Suprapubic skin (tissue), 4 donors: ENCODE measurements at regions not wholly inside any gene's neighbourhood (a gene's known extent, or its start where the extent isn't known, plus 50 kb on each side); places are given as distances from the start of the nearest gene placed in this dataset.
"Not testable (repeated sequence)": the region's sequence is repeated elsewhere in the genome, so short reads cannot be mapped to it uniquely, and the experiment has no call there.

ENCODE experiments used
- DNase-seq, 2 donors: peaks; one replicate each; pipeline ENCODE4 v3.0.0-alpha.2; 2019; ENCODE audit warnings: low spot score in 2 of 2
- H3K27ac ChIP-seq: fragments of 200-600 bp; sonication (generic); one replicate; pipeline ENCODE4 v1.5.1; 2019
- H3K27me3 ChIP-seq: fragments of 200-600 bp; sonication (generic); one replicate; pipeline ENCODE4 v1.5.1; 2019
- H3K36me3 ChIP-seq: fragments of 200-600 bp; sonication (generic); one replicate; pipeline ENCODE4 v1.5.1; 2019
- H3K4me1 ChIP-seq: fragments of 200-600 bp; sonication (generic); one replicate; pipeline ENCODE4 v1.5.1; 2019
- H3K4me3 ChIP-seq: fragments of 200-600 bp; sonication (generic); one replicate; pipeline ENCODE4 v1.5.1; 2019; ENCODE audit warnings: mild to moderate bottlenecking
- H3K9me3 ChIP-seq: fragments of 200-600 bp; sonication (generic); one replicate; pipeline ENCODE4 v1.5.1; 2019
- EP300 ChIP-seq: sonication (generic); formaldehyde crosslinking; IDR thresholded peaks from one replicate; pipeline ENCODE4 v1.6.1; 2017; ENCODE audit warnings: antibody characterized with exemption
- POLR2A ChIP-seq, 2 donors: fragments of 450-650 bp; IDR thresholded peaks; one replicate each; pipeline ENCODE4 v1.6.1; 2017; ENCODE audit warnings: antibody characterized with exemption in 2 of 2, mild to moderate bottlenecking in 2 of 2, moderate library complexity in 2 of 2
- POLR2AphosphoS5 ChIP-seq, 3 donors: sonication (generic); formaldehyde crosslinking; IDR thresholded peaks; one replicate each; pipeline ENCODE4 v1.6.1; 2017; ENCODE audit warnings: antibody characterized with exemption in 3 of 3
- WGBS: methylation state at CpG from one replicate; pipeline ENCODE4 v1.1.5; 2018; 5-methylcytosine and 5-hydroxymethylcytosine counted together
- TF ChIP-seq, protein P1 (sequence below), 2 donors: fragments of 200-600 bp in 1 of 2; fragments of 450-650 bp in 1 of 2; sonication (generic) in 1 of 2; IDR thresholded peaks; one replicate each; pipeline ENCODE4 v1.5.1; 2016 to 2019; ENCODE audit warnings: antibody characterized with exemption in 2 of 2, mild to moderate bottlenecking in 1 of 2, moderate library complexity in 1 of 2

DNA sequence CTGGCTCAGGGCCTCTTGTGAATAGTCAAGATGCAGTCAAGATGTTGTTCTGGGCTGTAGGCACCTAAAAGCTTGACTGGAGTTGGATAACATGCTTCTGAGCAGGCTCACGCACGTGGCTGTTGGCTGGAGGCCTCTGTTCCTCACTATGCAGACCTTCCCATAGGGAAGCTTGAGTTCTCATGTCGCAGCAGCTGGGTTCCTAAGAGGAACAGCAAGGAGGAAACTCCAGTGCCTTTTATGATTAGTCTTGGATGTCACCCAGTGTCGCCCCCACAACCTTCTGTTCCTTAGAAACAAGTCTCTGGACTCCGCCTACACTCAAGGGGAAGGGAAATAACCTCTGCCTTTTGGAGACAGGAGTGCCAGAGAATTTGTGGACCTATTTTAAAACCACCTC is 210.7 kb downstream of the BCAS1 start:
- H3K27ac ChIP-seq, result no peak overlapping the region
- TF ChIP-seq POLR2A (IDR thresholded peaks at IDR 0.05) (no peak), POLR2AphosphoS5 (IDR thresholded peaks at IDR 0.05) (no peak), EP300 (no peak)
- TF ChIP-seq, protein P1, sequence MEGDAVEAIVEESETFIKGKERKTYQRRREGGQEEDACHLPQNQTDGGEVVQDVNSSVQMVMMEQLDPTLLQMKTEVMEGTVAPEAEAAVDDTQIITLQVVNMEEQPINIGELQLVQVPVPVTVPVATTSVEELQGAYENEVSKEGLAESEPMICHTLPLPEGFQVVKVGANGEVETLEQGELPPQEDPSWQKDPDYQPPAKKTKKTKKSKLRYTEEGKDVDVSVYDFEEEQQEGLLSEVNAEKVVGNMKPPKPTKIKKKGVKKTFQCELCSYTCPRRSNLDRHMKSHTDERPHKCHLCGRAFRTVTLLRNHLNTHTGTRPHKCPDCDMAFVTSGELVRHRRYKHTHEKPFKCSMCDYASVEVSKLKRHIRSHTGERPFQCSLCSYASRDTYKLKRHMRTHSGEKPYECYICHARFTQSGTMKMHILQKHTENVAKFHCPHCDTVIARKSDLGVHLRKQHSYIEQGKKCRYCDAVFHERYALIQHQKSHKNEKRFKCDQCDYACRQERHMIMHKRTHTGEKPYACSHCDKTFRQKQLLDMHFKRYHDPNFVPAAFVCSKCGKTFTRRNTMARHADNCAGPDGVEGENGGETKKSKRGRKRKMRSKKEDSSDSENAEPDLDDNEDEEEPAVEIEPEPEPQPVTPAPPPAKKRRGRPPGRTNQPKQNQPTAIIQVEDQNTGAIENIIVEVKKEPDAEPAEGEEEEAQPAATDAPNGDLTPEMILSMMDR (IDR thresholded peaks at IDR 0.05), result no peak
- no peak overlapping the region for H3K4me3 ChIP-seq
- no peaks in the 10 kb centered on the region for H3K36me3 ChIP-seq
- H3K9me3 ChIP-seq, result no peaks in the 10 kb centered on the region
- H3K4me1 ChIP-seq, result peaks cover 13% of the 10 kb centered on the region
- 44% methylated on average over 5 of the region's 5 CpGs for WGBS
- H3K27me3 ChIP-seq, result no peaks in the 10 kb centered on the region
- DNase-seq, result no peak

DNA sequence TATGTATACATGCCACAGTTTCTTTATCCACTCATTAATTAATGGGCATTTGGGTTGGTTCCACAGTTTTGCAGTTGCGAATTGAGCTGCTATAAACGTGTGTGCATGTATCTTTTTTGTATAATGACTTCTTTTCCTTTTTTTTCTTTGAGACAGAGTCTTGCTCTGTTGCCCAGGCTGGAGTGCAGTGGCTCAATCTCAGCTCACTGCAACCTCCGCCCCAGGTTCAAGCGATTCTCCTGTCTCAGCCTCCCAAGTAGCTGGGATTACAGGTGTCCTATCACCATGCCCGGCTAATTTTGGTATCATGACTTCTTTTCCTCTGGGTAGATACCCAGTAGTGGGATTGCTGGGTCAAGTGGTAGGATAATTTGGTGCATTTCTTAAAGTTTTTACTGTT is 211.4 kb downstream of the BCAS1 start:
- H3K36me3 ChIP-seq, H3K27me3 ChIP-seq, H3K27ac ChIP-seq, DNase-seq, H3K4me3 ChIP-seq, H3K9me3 ChIP-seq: not testable (repeated sequence)
- WGBS, result 93% methylated on average over 5 of the region's 5 CpGs
- peaks cover 10% of the 10 kb centered on the region for H3K4me1 ChIP-seq

DNA sequence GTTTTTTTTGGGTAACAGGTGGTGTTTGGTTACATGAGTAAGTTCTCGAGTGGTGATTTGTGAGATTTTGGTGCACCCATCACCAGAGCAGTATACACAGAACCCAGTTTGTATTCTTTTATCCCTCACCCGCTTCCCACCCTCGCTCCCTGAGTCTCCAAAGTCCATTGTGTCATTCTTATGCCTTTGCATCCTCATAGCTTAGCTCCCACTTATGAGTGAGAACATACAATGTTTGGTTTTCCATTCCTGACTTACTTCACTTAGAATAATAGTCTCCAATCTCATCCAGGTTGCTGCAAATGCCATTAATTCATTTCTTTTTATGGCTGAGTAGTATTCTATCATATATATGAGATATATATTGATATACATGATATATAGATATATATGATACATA is 211.9 kb downstream of the BCAS1 start:
- H3K36me3 ChIP-seq, H3K4me3 ChIP-seq, DNase-seq, H3K27me3 ChIP-seq, H3K9me3 ChIP-seq, H3K4me1 ChIP-seq, H3K27ac ChIP-seq: not testable (repeated sequence)
- 92% methylated on average over 3 of the region's 3 CpGs for WGBS

DNA sequence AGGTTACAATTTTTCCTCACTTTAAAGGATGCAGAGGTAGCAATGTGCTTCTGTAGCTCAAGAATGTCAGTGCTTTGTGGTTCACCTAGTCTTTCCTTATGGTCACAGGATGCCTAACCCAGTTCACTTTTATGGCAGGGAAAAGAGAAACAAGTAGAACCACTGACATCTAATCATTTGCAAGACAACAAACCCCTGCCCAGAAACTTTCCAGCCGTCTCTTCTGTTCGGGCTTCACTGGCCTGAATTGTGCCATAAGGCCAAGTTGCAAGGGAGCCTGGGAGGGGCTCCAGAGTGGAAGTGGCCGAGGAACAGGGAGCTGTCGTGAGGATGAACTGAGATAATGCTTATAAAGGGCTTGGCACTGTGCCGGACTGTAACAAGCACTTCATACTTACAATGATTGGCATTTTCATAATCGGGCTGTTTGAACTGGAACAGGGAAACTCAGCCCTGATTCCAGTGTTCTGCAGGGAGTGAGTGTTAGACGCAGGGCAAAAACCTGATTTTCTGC is 212.6 kb downstream of the BCAS1 start:
- no peak for DNase-seq
- H3K4me1 ChIP-seq, result peaks cover 8% of the 10 kb centered on the region
- TF ChIP-seq, protein P1 (IDR thresholded peaks at IDR 0.05), result no peak
- TF ChIP-seq POLR2A (IDR thresholded peaks at IDR 0.05), result no peak
- no peak for TF ChIP-seq POLR2AphosphoS5 (IDR thresholded peaks at IDR 0.05)
- TF ChIP-seq EP300, result no peak
- WGBS, result 29% methylated on average over 7 of the region's 7 CpGs
- no peaks in the 10 kb centered on the region for H3K36me3 ChIP-seq
- no peaks in the 10 kb centered on the region for H3K27me3 ChIP-seq
- no peak overlapping the region for H3K4me3 ChIP-seq
- no peaks in the 10 kb centered on the region for H3K9me3 ChIP-seq
- no peak overlapping the region for H3K27ac ChIP-seq

DNA sequence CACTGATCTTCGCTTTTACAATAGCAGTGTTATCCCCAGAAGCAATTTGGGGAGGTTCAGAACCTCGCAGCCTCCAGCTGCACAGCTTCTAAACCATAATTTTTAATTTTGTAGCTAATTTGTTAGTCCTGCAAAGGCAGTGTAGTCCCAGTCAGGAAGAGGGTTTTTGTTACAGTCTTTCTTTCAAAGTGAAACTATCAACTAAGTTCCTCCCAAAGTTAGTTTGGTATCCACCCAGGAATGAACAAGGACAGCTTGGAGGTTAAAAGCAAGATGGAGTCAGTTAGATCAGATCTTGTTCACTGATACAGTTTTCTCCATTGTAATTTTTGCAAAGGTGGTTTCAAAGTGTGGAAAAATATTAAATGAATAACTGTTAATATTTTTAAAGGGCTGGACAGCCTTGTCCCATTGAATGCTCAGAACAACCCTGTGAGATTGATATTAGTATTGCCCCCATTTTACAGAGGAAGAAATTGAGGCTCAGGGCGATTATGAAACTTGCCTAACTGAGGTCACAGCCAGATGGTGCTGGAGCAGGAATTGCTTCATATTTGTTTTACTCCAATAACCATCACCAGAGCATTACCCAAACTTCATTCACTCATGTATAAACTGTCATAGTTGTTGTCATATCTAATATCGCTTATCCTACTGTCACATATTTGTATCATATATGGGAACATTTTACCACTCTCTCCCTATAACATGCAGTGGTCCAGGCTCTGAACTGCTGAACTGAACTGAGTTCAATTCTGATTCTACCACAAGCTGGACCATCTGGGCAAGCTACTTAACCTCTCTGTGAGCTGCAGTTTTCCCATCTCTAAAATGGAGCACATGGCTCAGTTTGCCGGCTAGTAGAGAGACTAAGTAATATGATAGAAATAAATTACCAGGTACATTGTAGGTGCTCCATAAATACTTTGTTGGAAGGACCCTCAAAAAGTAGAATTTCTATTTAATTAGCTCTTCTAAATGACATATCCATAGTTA is 213.8 kb downstream of the BCAS1 start:
- H3K9me3 ChIP-seq, result no peaks in the 10 kb centered on the region
- WGBS, result 96% methylated on average over 5 of the region's 5 CpGs
- TF ChIP-seq POLR2A (IDR thresholded peaks at IDR 0.05) (no peak), POLR2AphosphoS5 (IDR thresholded peaks at IDR 0.05) (no peak), EP300 (no peak)
- TF ChIP-seq, protein P1 (IDR thresholded peaks at IDR 0.05), result no peak

DNA sequence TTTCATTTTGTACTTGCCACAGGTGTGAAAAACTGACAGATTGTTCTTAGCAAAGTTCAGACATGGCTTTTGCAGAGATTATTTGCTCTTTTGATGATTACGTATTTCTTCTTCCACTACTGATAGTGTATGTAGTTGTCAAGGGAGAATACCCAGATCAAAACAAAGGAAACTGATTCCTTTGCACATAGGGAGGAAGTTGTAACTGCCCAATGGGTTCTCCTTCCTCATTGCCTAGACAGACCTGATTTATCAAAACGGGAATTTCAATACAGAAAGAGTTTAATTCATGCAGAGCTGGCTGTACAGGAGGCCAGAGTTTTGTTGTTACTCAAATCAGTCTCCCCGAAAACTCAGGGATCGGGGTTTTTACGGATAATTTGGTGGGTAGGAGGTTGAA is 214.7 kb downstream of the BCAS1 start:
- Histone ChIP-seq H3K4me3 (no peak overlapping the region), H3K36me3 (no peaks in the 10 kb centered on the region), H3K27ac (no peak overlapping the region), H3K27me3 (no peaks in the 10 kb centered on the region), H3K4me1 (peaks cover 12% of the 10 kb centered on the region), H3K9me3 (no peaks in the 10 kb centered on the region)
- TF ChIP-seq POLR2A (IDR thresholded peaks at IDR 0.05), result no peak
- WGBS, result 83% methylated on average over 5 of the region's 5 CpGs
- DNase-seq, result no peak

More for the DNA sequence above, 213.8 kb downstream of the BCAS1 start:
- H3K27me3 ChIP-seq, result no peaks in the 10 kb centered on the region
- H3K27ac ChIP-seq, result no peak overlapping the region
- no peak overlapping the region for H3K4me3 ChIP-seq
- peaks cover 12% of the 10 kb centered on the region for H3K4me1 ChIP-seq
- no peak for DNase-seq
- no peaks in the 10 kb centered on the region for H3K36me3 ChIP-seq

DNA sequence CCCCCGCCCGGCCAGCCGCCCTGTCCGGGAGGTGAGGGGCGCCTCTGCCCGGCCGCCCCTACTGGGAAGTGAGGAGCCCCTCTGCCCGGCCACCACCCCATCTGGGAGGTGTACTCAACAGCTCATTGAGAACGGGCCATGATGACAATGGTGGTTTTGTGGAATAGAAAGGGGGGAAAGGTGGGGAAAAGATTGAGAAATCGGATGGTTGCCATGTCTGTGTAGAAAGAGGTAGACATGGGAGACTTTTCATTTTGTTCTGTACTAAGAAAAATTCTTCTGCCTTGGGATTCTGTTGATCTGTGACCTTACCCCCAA is 215.8 kb downstream of the BCAS1 start:
- H3K36me3 ChIP-seq, DNase-seq, H3K9me3 ChIP-seq, H3K4me3 ChIP-seq, H3K27me3 ChIP-seq, H3K27ac ChIP-seq: not testable (repeated sequence)
- WGBS, result no CpG with 5 or more reads among the region's 10 CpGs
- H3K4me1 ChIP-seq, result peaks cover 12% of the 10 kb centered on the region
